HUES48 (cell line): ENCODE measurements at regions not wholly inside any gene's neighbourhood (a gene's known extent, or its start where the extent isn't known, plus 50 kb on each side); places are given as distances from the start of the nearest gene placed in this dataset.

ENCODE experiments used
- H3K27ac ChIP-seq: one replicate; pipeline ENCODE4 v1.7.0; 2013; ENCODE audit warnings: low read depth, low read length, inconsistent platforms
- H3K27me3 ChIP-seq: 2 replicates; pipeline ENCODE4 v1.6.1; 2013; ENCODE audit warnings: mild to moderate bottlenecking, low read length; ENCODE audit not compliant: control insufficient read depth, insufficient read depth
- H3K36me3 ChIP-seq: 2 replicates; pipeline ENCODE4 v1.6.1; 2013; ENCODE audit warnings: low read length; ENCODE audit not compliant: control insufficient read depth, insufficient read depth
- H3K4me1 ChIP-seq: 2 replicates; pipeline ENCODE4 v1.6.1; 2013; ENCODE audit warnings: mild to moderate bottlenecking, low read length; ENCODE audit not compliant: control insufficient read depth, insufficient read depth
- H3K4me3 ChIP-seq: 2 replicates; pipeline ENCODE4 v1.5.1; 2013; ENCODE audit warnings: mild to moderate bottlenecking, low read depth, low read length
- H3K9ac ChIP-seq: 2 replicates; pipeline ENCODE4 v1.6.1; 2013; ENCODE audit warnings: mild to moderate bottlenecking, low read depth, low read length, moderate library complexity
- H3K9me3 ChIP-seq: 2 replicates; pipeline ENCODE4 v1.6.1; 2013; ENCODE audit warnings: low read length; ENCODE audit not compliant: control insufficient read depth, insufficient read depth

- Histone ChIP-seq H3K4me3 (no peak overlapping the region), H3K4me1 (no peaks in the 10 kb centered on the region), H3K27me3 (no peaks in the 10 kb centered on the region), H3K9me3 (peaks cover 19% of the 10 kb centered on the region), H3K9ac (no peak overlapping the region), H3K27ac (no peak overlapping the region), H3K36me3 (no peaks in the 10 kb centered on the region)
Measured at GRCh38 chr4:154946113-154946512, 165.0 kb downstream of the RBM46 start.

- H3K4me3 ChIP-seq, result no peak overlapping the region
- H3K27ac ChIP-seq, result no peak overlapping the region
- H3K36me3 ChIP-seq, result no peaks in the 10 kb centered on the region
- no peaks in the 10 kb centered on the region for H3K27me3 ChIP-seq
- H3K9me3 ChIP-seq, result peaks cover 35% of the 10 kb centered on the region
- H3K4me1 ChIP-seq, result 0 out of 2 replicates have a peak, but pooled peaks cover 5% of the 10 kb centered on the region
- no peak overlapping the region for H3K9ac ChIP-seq
Measured at GRCh38 chr4:154953691-154954090, 172.6 kb downstream of the RBM46 start.

GRCh38 chr4:154954117-154954516 lies 173.0 kb downstream of the RBM46 start:
- Histone ChIP-seq H3K9me3 (peaks cover 35% of the 10 kb centered on the region), H3K27ac (no peak overlapping the region), H3K4me3 (no peak overlapping the region), H3K36me3 (no peaks in the 10 kb centered on the region), H3K27me3 (no peaks in the 10 kb centered on the region), H3K9ac (no peak overlapping the region), H3K4me1 (0 out of 2 replicates have a peak, but pooled peaks cover 5% of the 10 kb centered on the region)

GRCh38 chr4:154958121-154958520 lies 177.0 kb downstream of the RBM46 start:
- Histone ChIP-seq H3K4me1 (0 out of 2 replicates have a peak, but pooled peaks cover 5% of the 10 kb centered on the region), H3K9me3 (peaks cover 5% of the 10 kb centered on the region; the same call in 1 of the 2 replicates), H3K27me3 (no peaks in the 10 kb centered on the region), H3K9ac (no peak overlapping the region), H3K36me3 (no peaks in the 10 kb centered on the region), H3K27ac (no peak overlapping the region), H3K4me3 (no peak overlapping the region)

GRCh38 chr4:154958621-154959358 lies 177.7 kb downstream of the RBM46 start:
- H3K4me3 ChIP-seq, result no peak overlapping the region
- 0 out of 2 replicates have a peak, but pooled peaks cover 4% of the 10 kb centered on the region for H3K4me1 ChIP-seq
- H3K36me3 ChIP-seq, result no peaks in the 10 kb centered on the region
- H3K27ac ChIP-seq, result no peak overlapping the region
- no peaks in the 10 kb centered on the region for H3K27me3 ChIP-seq
- peaks cover 5% of the 10 kb centered on the region; the same call in 1 of the 2 replicates for H3K9me3 ChIP-seq
- no peak overlapping the region for H3K9ac ChIP-seq

GRCh38 chr4:154959756-154960155 lies 178.7 kb downstream of the RBM46 start:
- Histone ChIP-seq H3K9ac (no peak overlapping the region), H3K36me3 (no peaks in the 10 kb centered on the region)

GRCh38 chr4:154960476-154960875 lies 179.4 kb downstream of the RBM46 start:
- H3K27ac ChIP-seq, result no peak overlapping the region
- no peaks in the 10 kb centered on the region for H3K27me3 ChIP-seq
- no peaks in the 10 kb centered on the region for H3K36me3 ChIP-seq
- no peak overlapping the region for H3K4me3 ChIP-seq
- no peaks in the 10 kb centered on the region for H3K9me3 ChIP-seq
- H3K4me1 ChIP-seq, result no peaks in the 10 kb centered on the region
- H3K9ac ChIP-seq, result no peak overlapping the region

More at GRCh38 chr4:154959756-154960155, 178.7 kb downstream of the RBM46 start:
- H3K4me3 ChIP-seq, result no peak overlapping the region
- no peak overlapping the region for H3K27ac ChIP-seq
- H3K9me3 ChIP-seq, result no peaks in the 10 kb centered on the region
- H3K27me3 ChIP-seq, result no peaks in the 10 kb centered on the region
- H3K4me1 ChIP-seq, result no peaks in the 10 kb centered on the region

GRCh38 chr4:154961263-154961662 lies 180.2 kb downstream of the RBM46 start:
- Histone ChIP-seq H3K27ac (no peak overlapping the region), H3K4me3 (no peak overlapping the region), H3K36me3 (no peaks in the 10 kb centered on the region), H3K27me3 (no peaks in the 10 kb centered on the region), H3K9ac (no peak overlapping the region), H3K9me3 (no peaks in the 10 kb centered on the region), H3K4me1 (no peaks in the 10 kb centered on the region)

- Histone ChIP-seq H3K9me3 (no peaks in the 10 kb centered on the region), H3K27ac (no peak overlapping the region), H3K4me1 (no peaks in the 10 kb centered on the region)
Measured at GRCh38 chr4:154973244-154974035, 192.4 kb downstream of the RBM46 start.

GRCh38 chr4:154977228-154977627 lies 196.2 kb downstream of the RBM46 start:
- Histone ChIP-seq H3K27me3 (no peaks in the 10 kb centered on the region), H3K4me1 (no peaks in the 10 kb centered on the region), H3K36me3 (no peaks in the 10 kb centered on the region), H3K9me3 (no peaks in the 10 kb centered on the region), H3K4me3 (no peak overlapping the region), H3K27ac (no peak overlapping the region), H3K9ac (no peak overlapping the region)

More at GRCh38 chr4:154973244-154974035, 192.4 kb downstream of the RBM46 start:
- no peak overlapping the region for H3K4me3 ChIP-seq
- H3K9ac ChIP-seq, result no peak overlapping the region
- H3K27me3 ChIP-seq, result no peaks in the 10 kb centered on the region
- no peaks in the 10 kb centered on the region for H3K36me3 ChIP-seq
